ENCODE measurements at regions not wholly inside any gene's neighbourhood (a gene's known extent, or its start where the extent isn't known, plus 50 kb on each side); places are given as distances from the start of the nearest gene placed in this dataset.

- Histone ChIP-seq H3K4me3 (ENCODE audit: control insufficient read depth in 1 of 7, extremely low read depth in 1 of 7, insufficient read depth in 4 of 7, low read depth in 2 of 7, low read length in 6 of 7) (no peak overlapping the region), H3K27me3 (replicated peaks in 2 of 5; ENCODE audit: control insufficient read depth in 4 of 5, insufficient read depth in 5 of 5, low read length in 4 of 5) (no peaks in the 10 kb centered on the region), H3K27ac (ENCODE audit: insufficient read depth in 1 of 2, low read depth in 1 of 2, low read length in 2 of 2, poor library complexity in 1 of 2, severe bottlenecking in 2 of 2) (no peak overlapping the region), H3K36me3 (ENCODE audit: control insufficient read depth in 4 of 4, insufficient read depth in 4 of 4, low read length in 3 of 4) (no peaks in the 10 kb centered on the region), H3K4me1 (ENCODE audit: control extremely low read depth in 1 of 4, control insufficient read depth in 4 of 4, insufficient read depth in 4 of 4, low read length in 3 of 4) (no peaks in the 10 kb centered on the region), H3K9me3 (ENCODE audit: control extremely low read depth in 1 of 5, control insufficient read depth in 4 of 5, insufficient read depth in 2 of 5, low read depth in 1 of 5, low read length in 4 of 5) (peaks cover 0 to 6% (median 0%) of the 10 kb centered on the region in 5 experiments)
- 94% methylated on average over 2 of the region's 4 CpGs for WGBS (ENCODE audit: insufficient coverage)
- no peak for DNase-seq
- ChIA-PET POLR2A (no interaction called here), CTCF (no interaction called here)
Measured at GRCh38 chr7:17611611-17612010, 313.2 kb downstream of the AHR start.

- no peak overlapping the region for H3K4me3 ChIP-seq (ENCODE audit: control insufficient read depth in 1 of 7, extremely low read depth in 1 of 7, insufficient read depth in 4 of 7, low read depth in 2 of 7, low read length in 6 of 7)
- no peaks in the 10 kb centered on the region for H3K4me1 ChIP-seq (ENCODE audit: control extremely low read depth in 1 of 4, control insufficient read depth in 4 of 4, insufficient read depth in 4 of 4, low read length in 3 of 4)
- no peaks in the 10 kb centered on the region for H3K27me3 ChIP-seq (replicated peaks in 2 of 5; ENCODE audit: control insufficient read depth in 4 of 5, insufficient read depth in 5 of 5, low read length in 4 of 5)
- DNase-seq: no peak
- peaks cover 0 to 6% (median 0%) of the 10 kb centered on the region in 5 experiments for H3K9me3 ChIP-seq (ENCODE audit: control extremely low read depth in 1 of 5, control insufficient read depth in 4 of 5, insufficient read depth in 2 of 5, low read depth in 1 of 5, low read length in 4 of 5)
- ChIA-PET POLR2A (no interaction called here), CTCF (no interaction called here)
- WGBS (ENCODE audit: insufficient coverage): no CpG with 5 or more reads among the region's 2 CpGs
- H3K36me3 ChIP-seq (ENCODE audit: control insufficient read depth in 4 of 4, insufficient read depth in 4 of 4, low read length in 3 of 4): no peaks in the 10 kb centered on the region
- H3K27ac ChIP-seq (ENCODE audit: insufficient read depth in 1 of 2, low read depth in 1 of 2, low read length in 2 of 2, poor library complexity in 1 of 2, severe bottlenecking in 2 of 2): no peak overlapping the region
Measured at GRCh38 chr7:17613338-17614041, 315.0 kb downstream of the AHR start.

GRCh38 chr7:17617380-17617779 lies 318.9 kb downstream of the AHR start:
- POLR2A ChIA-PET: no interaction called here
- WGBS (ENCODE audit: insufficient coverage): 80% methylated on average over 1 of the region's 2 CpGs
- Histone ChIP-seq H3K4me1 (ENCODE audit: control extremely low read depth in 1 of 4, control insufficient read depth in 4 of 4, insufficient read depth in 4 of 4, low read length in 3 of 4) (no peaks in the 10 kb centered on the region), H3K4me3 (ENCODE audit: control insufficient read depth in 1 of 7, extremely low read depth in 1 of 7, insufficient read depth in 4 of 7, low read depth in 2 of 7, low read length in 6 of 7) (no peak overlapping the region), H3K27me3 (replicated peaks in 2 of 5; ENCODE audit: control insufficient read depth in 4 of 5, insufficient read depth in 5 of 5, low read length in 4 of 5) (no peaks in the 10 kb centered on the region), H3K9me3 (ENCODE audit: control extremely low read depth in 1 of 5, control insufficient read depth in 4 of 5, insufficient read depth in 2 of 5, low read depth in 1 of 5, low read length in 4 of 5) (peaks cover 0 to 6% (median 0%) of the 10 kb centered on the region in 5 experiments), H3K27ac (ENCODE audit: insufficient read depth in 1 of 2, low read depth in 1 of 2, low read length in 2 of 2, poor library complexity in 1 of 2, severe bottlenecking in 2 of 2) (no peak overlapping the region), H3K36me3 (ENCODE audit: control insufficient read depth in 4 of 4, insufficient read depth in 4 of 4, low read length in 3 of 4) (no peaks in the 10 kb centered on the region)
- DNase-seq: no peak
- CTCF ChIA-PET: interaction anchor here (0.6 to 0.7 kb wide), 2 partner anchors 12 to 1488 kb away, joined by 3 read pairs; no protein-coding TSS in a partner anchor

- CTCF ChIA-PET: interaction anchor here (0.6 to 2.6 kb wide), 3 partner anchors 11 to 1487 kb away, joined by 3 to 9 read pairs (median 3); no protein-coding TSS in a partner anchor
- no peaks in the 10 kb centered on the region for H3K36me3 ChIP-seq (ENCODE audit: control insufficient read depth in 4 of 4, insufficient read depth in 4 of 4, low read length in 3 of 4)
- no peak overlapping the region for H3K27ac ChIP-seq (ENCODE audit: insufficient read depth in 1 of 2, low read depth in 1 of 2, low read length in 2 of 2, poor library complexity in 1 of 2, severe bottlenecking in 2 of 2)
- no peaks in the 10 kb centered on the region for H3K27me3 ChIP-seq (replicated peaks in 2 of 5; ENCODE audit: control insufficient read depth in 4 of 5, insufficient read depth in 5 of 5, low read length in 4 of 5)
- peaks cover 0 to 6% (median 0%) of the 10 kb centered on the region in 5 experiments for H3K9me3 ChIP-seq (ENCODE audit: control extremely low read depth in 1 of 5, control insufficient read depth in 4 of 5, insufficient read depth in 2 of 5, low read depth in 1 of 5, low read length in 4 of 5)
- H3K4me1 ChIP-seq (ENCODE audit: control extremely low read depth in 1 of 4, control insufficient read depth in 4 of 4, insufficient read depth in 4 of 4, low read length in 3 of 4): no peaks in the 10 kb centered on the region
- WGBS (ENCODE audit: insufficient coverage): 95% methylated on average over 6 of the region's 11 CpGs
- POLR2A ChIA-PET: interaction anchor here (0.7 kb wide), 1 partner anchor 10 kb away, joined by 3 read pairs; no protein-coding TSS in a partner anchor
- H3K4me3 ChIP-seq (ENCODE audit: control insufficient read depth in 1 of 7, extremely low read depth in 1 of 7, insufficient read depth in 4 of 7, low read depth in 2 of 7, low read length in 6 of 7): no peak overlapping the region
- no peak for DNase-seq
Measured at GRCh38 chr7:17617857-17618651, 319.6 kb downstream of the AHR start.

- ChIA-PET CTCF (interaction anchor here (1.0 to 2.6 kb wide), 3 partner anchors 13 to 29 kb away, joined by 4 to 9 read pairs (median 5); no protein-coding TSS in a partner anchor), POLR2A (interaction anchor here (0.7 kb wide), 1 partner anchor 11 kb away, joined by 3 read pairs; no protein-coding TSS in a partner anchor)
- no peak overlapping the region for H3K27ac ChIP-seq (ENCODE audit: insufficient read depth in 1 of 2, low read depth in 1 of 2, low read length in 2 of 2, poor library complexity in 1 of 2, severe bottlenecking in 2 of 2)
- H3K4me3 ChIP-seq (ENCODE audit: control insufficient read depth in 1 of 7, extremely low read depth in 1 of 7, insufficient read depth in 4 of 7, low read depth in 2 of 7, low read length in 6 of 7): no peak overlapping the region
- H3K27me3 ChIP-seq (replicated peaks in 2 of 5; ENCODE audit: control insufficient read depth in 4 of 5, insufficient read depth in 5 of 5, low read length in 4 of 5): no peaks in the 10 kb centered on the region
- H3K4me1 ChIP-seq (ENCODE audit: control extremely low read depth in 1 of 4, control insufficient read depth in 4 of 4, insufficient read depth in 4 of 4, low read length in 3 of 4): no peaks in the 10 kb centered on the region
- peaks cover 0 to 2% (median 0%) of the 10 kb centered on the region in 5 experiments for H3K9me3 ChIP-seq (ENCODE audit: control extremely low read depth in 1 of 5, control insufficient read depth in 4 of 5, insufficient read depth in 2 of 5, low read depth in 1 of 5, low read length in 4 of 5)
- 100% methylated on average over 1 of the region's 1 CpG for WGBS (ENCODE audit: insufficient coverage)
- DNase-seq: no peak
- no peaks in the 10 kb centered on the region for H3K36me3 ChIP-seq (ENCODE audit: control insufficient read depth in 4 of 4, insufficient read depth in 4 of 4, low read length in 3 of 4)
Measured at GRCh38 chr7:17618652-17618974, 320.2 kb downstream of the AHR start.

GRCh38 chr7:17619196-17619818 lies 320.9 kb downstream of the AHR start:
- Histone ChIP-seq H3K4me3 (ENCODE audit: control insufficient read depth in 1 of 7, extremely low read depth in 1 of 7, insufficient read depth in 4 of 7, low read depth in 2 of 7, low read length in 6 of 7) (no peak overlapping the region), H3K27ac (ENCODE audit: insufficient read depth in 1 of 2, low read depth in 1 of 2, low read length in 2 of 2, poor library complexity in 1 of 2, severe bottlenecking in 2 of 2) (no peak overlapping the region), H3K27me3 (replicated peaks in 2 of 5; ENCODE audit: control insufficient read depth in 4 of 5, insufficient read depth in 5 of 5, low read length in 4 of 5) (no peaks in the 10 kb centered on the region), H3K9me3 (ENCODE audit: control extremely low read depth in 1 of 5, control insufficient read depth in 4 of 5, insufficient read depth in 2 of 5, low read depth in 1 of 5, low read length in 4 of 5) (no peaks in the 10 kb centered on the region), H3K4me1 (ENCODE audit: control extremely low read depth in 1 of 4, control insufficient read depth in 4 of 4, insufficient read depth in 4 of 4, low read length in 3 of 4) (no peaks in the 10 kb centered on the region), H3K36me3 (ENCODE audit: control insufficient read depth in 4 of 4, insufficient read depth in 4 of 4, low read length in 3 of 4) (no peaks in the 10 kb centered on the region)
- ChIA-PET CTCF (interaction anchor here (1.0 to 2.6 kb wide), 3 partner anchors 12 to 28 kb away, joined by 4 to 9 read pairs (median 5); no protein-coding TSS in a partner anchor), POLR2A (interaction anchor here (0.7 kb wide), 1 partner anchor 12 kb away, joined by 3 read pairs; no protein-coding TSS in a partner anchor)
- DNase-seq: no peak
- WGBS (ENCODE audit: insufficient coverage): 92% methylated on average over 4 of the region's 5 CpGs
